ENCODE measurements at regions not wholly inside any gene's neighbourhood (a gene's known extent, or its start where the extent isn't known, plus 50 kb on each side); places are given as distances from the start of the nearest gene placed in this dataset.
"Not testable (repeated sequence)": the region's sequence is repeated elsewhere in the genome, so short reads cannot be mapped to it uniquely, and the experiment has no call there.

GRCh38 chr7:112926018-112926417 is 135.8 kb upstream of the TMEM168 start:
- Histone ChIP-seq H3K27me3 (ENCODE audit: control insufficient read depth, insufficient read depth, low read length) (no peaks in the 10 kb centered on the region), H3K4me3 (ENCODE audit: low read depth, low read length) (no peak overlapping the region), H3K36me3 (ENCODE audit: control insufficient read depth, insufficient read depth, low read length) (no peaks in the 10 kb centered on the region; the same call in 1 of the 2 replicates)
- DNase-seq (ENCODE audit: low read depth) = no peak
- ChIA-PET CTCF (no interaction called here), POLR2A (no interaction called here)
- TF ChIP-seq CTCF (IDR thresholded peaks at IDR 0.05; ENCODE audit: insufficient read depth, low read depth, low read length) = no peak

GRCh38 chr7:112922546-112922945 is 132.4 kb upstream of the TMEM168 start:
- H3K36me3 ChIP-seq (ENCODE audit: control insufficient read depth, insufficient read depth, low read length); H3K4me3 ChIP-seq (ENCODE audit: low read depth, low read length); CTCF ChIA-PET; H3K27me3 ChIP-seq (ENCODE audit: control insufficient read depth, insufficient read depth, low read length); DNase-seq (ENCODE audit: low read depth); POLR2A ChIA-PET: not testable (repeated sequence)

- DNase-seq (ENCODE audit: low read depth); POLR2A ChIA-PET; H3K36me3 ChIP-seq (ENCODE audit: control insufficient read depth, insufficient read depth, low read length); H3K4me3 ChIP-seq (ENCODE audit: low read depth, low read length); CTCF ChIA-PET; H3K27me3 ChIP-seq (ENCODE audit: control insufficient read depth, insufficient read depth, low read length): not testable (repeated sequence)
Observed at GRCh38 chr7:112916431-112916830, 126.2 kb upstream of the TMEM168 start.

- CTCF ChIA-PET = no interaction called here
- POLR2A ChIA-PET = no interaction called here
- no peak for DNase-seq (ENCODE audit: low read depth)
- H3K4me3 ChIP-seq (ENCODE audit: low read depth, low read length) = no peak overlapping the region
- H3K36me3 ChIP-seq (ENCODE audit: control insufficient read depth, insufficient read depth, low read length) = no peaks in the 10 kb centered on the region
- no peak for TF ChIP-seq CTCF (IDR thresholded peaks at IDR 0.05; ENCODE audit: insufficient read depth, low read depth, low read length)
- no peaks in the 10 kb centered on the region for H3K27me3 ChIP-seq (ENCODE audit: control insufficient read depth, insufficient read depth, low read length)
Observed at GRCh38 chr7:112908086-112908485, 117.9 kb upstream of the TMEM168 start.

GRCh38 chr7:112907658-112908057 is 117.5 kb upstream of the TMEM168 start:
- Histone ChIP-seq H3K36me3 (ENCODE audit: control insufficient read depth, insufficient read depth, low read length) (no peaks in the 10 kb centered on the region), H3K4me3 (ENCODE audit: low read depth, low read length) (no peak overlapping the region), H3K27me3 (ENCODE audit: control insufficient read depth, insufficient read depth, low read length) (no peaks in the 10 kb centered on the region)
- POLR2A ChIA-PET = no interaction called here
- CTCF ChIA-PET = interaction anchor here (0.6 kb wide), 1 partner anchor 112 kb away, joined by 3 read pairs; no protein-coding TSS in a partner anchor
- no peak for DNase-seq (ENCODE audit: low read depth)
- TF ChIP-seq CTCF (IDR thresholded peaks at IDR 0.05; ENCODE audit: insufficient read depth, low read depth, low read length) = no peak

GRCh38 chr7:112905950-112906349 is 115.8 kb upstream of the TMEM168 start:
- POLR2A ChIA-PET = no interaction called here
- no peak for DNase-seq (ENCODE audit: low read depth)
- CTCF ChIA-PET = no interaction called here
- Histone ChIP-seq H3K4me3 (ENCODE audit: low read depth, low read length) (no peak overlapping the region), H3K27me3 (ENCODE audit: control insufficient read depth, insufficient read depth, low read length) (no peaks in the 10 kb centered on the region), H3K36me3 (ENCODE audit: control insufficient read depth, insufficient read depth, low read length) (no peaks in the 10 kb centered on the region)
- TF ChIP-seq CTCF (IDR thresholded peaks at IDR 0.05; ENCODE audit: insufficient read depth, low read depth, low read length) = no peak
